Hepatic stellate cell (primary cell): ENCODE measurements at regions not wholly inside any gene's neighbourhood (a gene's known extent, or its start where the extent isn't known, plus 50 kb on each side); places are given as distances from the start of the nearest gene placed in this dataset.
"Not testable (repeated sequence)": the region's sequence is repeated elsewhere in the genome, so short reads cannot be mapped to it uniquely, and the experiment has no call there.

Experiments used
- DNase-seq: peaks from one replicate; pipeline ENCODE4 v3.0.0; 2011; ENCODE audit warnings: low spot score

GRCh38 chr6:103018426-103018825, 1624.9 kb downstream of the GRIK2 start:
- no peak for DNase-seq

- DNase-seq = no peak
Measured at GRCh38 chr6:103017878-103018277, 1624.4 kb downstream of the GRIK2 start.

- DNase-seq = no peak
Measured at GRCh38 chr6:103011605-103012004, 1618.1 kb downstream of the GRIK2 start.

- no peak for DNase-seq
Measured at GRCh38 chr6:103002282-103002681, 1608.8 kb downstream of the GRIK2 start.

GRCh38 chr6:103001724-103002123, 1608.2 kb downstream of the GRIK2 start:
- DNase-seq = no peak

- no peak for DNase-seq
Measured at GRCh38 chr6:103000688-103001087, 1607.2 kb downstream of the GRIK2 start.

- no peak for DNase-seq
Measured at GRCh38 chr6:102995491-102995890, 1602.0 kb downstream of the GRIK2 start.

GRCh38 chr6:102994866-102995265, 1601.4 kb downstream of the GRIK2 start:
- DNase-seq = no peak

GRCh38 chr6:102986086-102986485, 1592.6 kb downstream of the GRIK2 start:
- DNase-seq = no peak

GRCh38 chr6:102984357-102984756, 1590.8 kb downstream of the GRIK2 start:
- no peak for DNase-seq

- no peak for DNase-seq
Measured at GRCh38 chr6:102981490-102982015, 1588.0 kb downstream of the GRIK2 start.

GRCh38 chr6:102980951-102981350, 1587.4 kb downstream of the GRIK2 start:
- no peak for DNase-seq

- no peak for DNase-seq
Measured at GRCh38 chr6:102961902-102962301, 1568.4 kb downstream of the GRIK2 start.

GRCh38 chr6:102950967-102951366, 1557.5 kb downstream of the GRIK2 start:
- no peak for DNase-seq

GRCh38 chr6:102944475-102944874, 1551.0 kb downstream of the GRIK2 start:
- no peak for DNase-seq

- DNase-seq = no peak
Measured at GRCh38 chr6:102942206-102942605, 1548.7 kb downstream of the GRIK2 start.

- no peak for DNase-seq
Measured at GRCh38 chr6:102936959-102937358, 1543.5 kb downstream of the GRIK2 start.

- DNase-seq = no peak
Measured at GRCh38 chr6:102928109-102928508, 1534.6 kb downstream of the GRIK2 start.

- DNase-seq = no peak
Measured at GRCh38 chr6:102918161-102918560, 1524.7 kb downstream of the GRIK2 start.

GRCh38 chr6:102911571-102911970, 1518.1 kb downstream of the GRIK2 start:
- no peak for DNase-seq

- DNase-seq = not testable (repeated sequence)
Measured at GRCh38 chr6:102910701-102911139, 1517.2 kb downstream of the GRIK2 start.

- no peak for DNase-seq
Measured at GRCh38 chr6:102907181-102907580, 1513.7 kb downstream of the GRIK2 start.

GRCh38 chr6:102902471-102902870, 1509.0 kb downstream of the GRIK2 start:
- no peak for DNase-seq

GRCh38 chr6:102895683-102896082, 1502.2 kb downstream of the GRIK2 start:
- DNase-seq = no peak

- DNase-seq = no peak
Measured at GRCh38 chr6:102885165-102885564, 1491.7 kb downstream of the GRIK2 start.
